ENCODE measurements at regions not wholly inside any gene's neighbourhood (a gene's known extent, or its start where the extent isn't known, plus 50 kb on each side); places are given as distances from the start of the nearest gene placed in this dataset.

- DNase-seq = no peak
- no peaks in the 10 kb centered on the region for H3K9me3 ChIP-seq
- intact Hi-C loops (cut with DNase I; ENCODE audit: low total_unique reads) = no loop called here
- no peaks in the 10 kb centered on the region for H3K27me3 ChIP-seq
- no peak overlapping the region for H3K4me3 ChIP-seq
- no peak for TF ChIP-seq CTCF (IDR thresholded peaks at IDR 0.05)
- peaks cover 0 to 34% (median 9%) of the 10 kb centered on the region in 4 donors for H3K4me1 ChIP-seq
- no peaks in the 10 kb centered on the region for H3K36me3 ChIP-seq
- no peak overlapping the region for H3K27ac ChIP-seq
Observed at GRCh38 chrX:13892856-13893255, 76.0 kb upstream of the GPM6B start.

GRCh38 chrX:13891377-13892140 lies 74.7 kb upstream of the GPM6B start:
- intact Hi-C loops (cut with DNase I; ENCODE audit: low total_unique reads) = no loop called here
- H3K27ac ChIP-seq = no peak overlapping the region
- no peak for DNase-seq
- H3K4me1 ChIP-seq = peaks cover 0 to 26% (median 9%) of the 10 kb centered on the region in 4 donors
- H3K9me3 ChIP-seq = no peaks in the 10 kb centered on the region
- no peaks in the 10 kb centered on the region for H3K27me3 ChIP-seq
- TF ChIP-seq CTCF (IDR thresholded peaks at IDR 0.05) = no peak
- H3K36me3 ChIP-seq = no peaks in the 10 kb centered on the region
- H3K4me3 ChIP-seq = no peak overlapping the region

GRCh38 chrX:13890806-13891205 lies 73.9 kb upstream of the GPM6B start:
- Histone ChIP-seq H3K27me3 (no peaks in the 10 kb centered on the region), H3K27ac (no peak overlapping the region), H3K36me3 (no peaks in the 10 kb centered on the region), H3K4me1 (peaks cover 0 to 20% (median 9%) of the 10 kb centered on the region in 4 donors), H3K9me3 (no peaks in the 10 kb centered on the region), H3K4me3 (no peak overlapping the region)
- no peak for TF ChIP-seq CTCF (IDR thresholded peaks at IDR 0.05)
- intact Hi-C loops (cut with DNase I; ENCODE audit: low total_unique reads) = no loop called here
- no peak for DNase-seq

GRCh38 chrX:13888284-13888683 lies 71.4 kb upstream of the GPM6B start:
- no peak for DNase-seq
- H3K4me1 ChIP-seq = no peaks in the 10 kb centered on the region
- intact Hi-C loops (cut with DNase I; ENCODE audit: low total_unique reads) = no loop called here
- H3K4me3 ChIP-seq = no peak overlapping the region
- TF ChIP-seq CTCF (IDR thresholded peaks at IDR 0.05) = no peak
- H3K36me3 ChIP-seq = no peaks in the 10 kb centered on the region
- no peak overlapping the region for H3K27ac ChIP-seq
- no peaks in the 10 kb centered on the region for H3K27me3 ChIP-seq
- H3K9me3 ChIP-seq = no peaks in the 10 kb centered on the region

- DNase-seq = no peak
- Histone ChIP-seq H3K27ac (no peak overlapping the region), H3K36me3 (no peaks in the 10 kb centered on the region), H3K27me3 (no peaks in the 10 kb centered on the region), H3K9me3 (no peaks in the 10 kb centered on the region), H3K4me3 (no peak overlapping the region), H3K4me1 (no peaks in the 10 kb centered on the region)
- no peak for TF ChIP-seq CTCF (IDR thresholded peaks at IDR 0.05)
- intact Hi-C loops (cut with DNase I; ENCODE audit: low total_unique reads) = no loop called here
Observed at GRCh38 chrX:13885591-13885990, 68.7 kb upstream of the GPM6B start.
